CD14-positive monocyte (primary cell): ENCODE measurements at regions not wholly inside any gene's neighbourhood (a gene's known extent, or its start where the extent isn't known, plus 50 kb on each side); places are given as distances from the start of the nearest gene placed in this dataset.

Experiments used
- DNase-seq, 3 donors: peaks; one replicate each; pipeline ENCODE4 v3.0.0-alpha.2; 2011 to 2022
- H2AFZ ChIP-seq: 2 replicates; pipeline ENCODE4 v1.6.0; 2012; ENCODE audit warnings: mild to moderate bottlenecking, low read depth, low read length, inconsistent platforms; ENCODE audit not compliant: insufficient read depth, poor library complexity, severe bottlenecking
- H3K27ac ChIP-seq, 2 donors: 1 replicate in 1 of 2; 2 replicates in 1 of 2; pipeline ENCODE4 v1.5.1; 2012 to 2013; ENCODE audit warnings: low read length in 2 of 2, control low read depth in 1 of 2, inconsistent platforms in 1 of 2, low read depth in 1 of 2, mild to moderate bottlenecking in 1 of 2
- H3K27me3 ChIP-seq, 2 donors: one replicate each; pipeline versions ENCODE4 v1.6.0 to v1.6.1; 2011 to 2013; ENCODE audit warnings: low read length in 2 of 2; ENCODE audit not compliant: control insufficient read depth in 2 of 2, insufficient read depth in 2 of 2
- H3K36me3 ChIP-seq, 2 donors: replicated peaks in 1 of 2; 1 replicate in 1 of 2; 2 replicates in 1 of 2; pipeline versions ENCODE4 v1.5.1 to v1.6.1; 2012 to 2013; ENCODE audit warnings: low read length in 2 of 2, control low read depth in 1 of 2, inconsistent platforms in 1 of 2, mild to moderate bottlenecking in 1 of 2; ENCODE audit not compliant: insufficient read depth in 2 of 2, control insufficient read depth in 1 of 2
- H3K4me1 ChIP-seq, 2 donors: 1 replicate in 1 of 2; 2 replicates in 1 of 2; pipeline versions ENCODE4 v1.5.1 to v1.6.1; 2012 to 2013; ENCODE audit warnings: low read length in 2 of 2, control low read depth in 1 of 2, inconsistent platforms in 1 of 2, mild to moderate bottlenecking in 1 of 2, moderate library complexity in 1 of 2; ENCODE audit not compliant: insufficient read depth in 2 of 2, control insufficient read depth in 1 of 2
- H3K4me2 ChIP-seq: replicated peaks from 2 replicates; pipeline ENCODE3; 2012; ENCODE audit warnings: low read length, moderate library complexity, mild to moderate bottlenecking; ENCODE audit not compliant: poor library complexity, severe bottlenecking; ENCODE audit errors: extremely low read depth
- H3K4me3 ChIP-seq, 3 experiments: fragments of 200-600 bp in 1 of 3; sonication (generic) in 1 of 3; replicated peaks in 1 of 3; 1 replicate in 2 of 3; 2 replicates in 1 of 3; pipeline ENCODE4 v1.5.1; 2011 to 2013; ENCODE audit warnings: low read length in 3 of 3, mild to moderate bottlenecking in 3 of 3, control low read depth in 2 of 3, low read depth in 2 of 3, inconsistent platforms in 1 of 3, moderate library complexity in 1 of 3
- H3K79me2 ChIP-seq: 2 replicates; pipeline ENCODE4 v1.6.0; 2012; ENCODE audit warnings: mild to moderate bottlenecking, control low read depth, inconsistent platforms, low read length, moderate library complexity; ENCODE audit not compliant: insufficient read depth
- H3K9ac ChIP-seq: 2 replicates; pipeline ENCODE4 v1.6.0; 2017; ENCODE audit warnings: low read length, mild to moderate bottlenecking; ENCODE audit not compliant: insufficient read depth, poor library complexity, severe bottlenecking
- H3K9me3 ChIP-seq, 2 donors: replicated peaks in 1 of 2; 1 replicate in 1 of 2; 2 replicates in 1 of 2; pipeline versions ENCODE4 v1.5.1 to v1.6.1; 2012 to 2013; ENCODE audit warnings: low read length in 2 of 2, control low read depth in 1 of 2; ENCODE audit not compliant: control insufficient read depth in 1 of 2, insufficient read depth in 1 of 2
- H4K20me1 ChIP-seq: 2 replicates; pipeline ENCODE4 v1.6.0; 2012; ENCODE audit warnings: mild to moderate bottlenecking, low read length, control low read depth, moderate library complexity; ENCODE audit not compliant: insufficient read depth
- H3K27ac Mint-ChIP-seq, 7 donors: one replicate each; pipeline ENCODE4 v1.8.0; 2020; ENCODE audit warnings: mild to moderate bottlenecking in 7 of 7, mixed read lengths in 7 of 7, moderate library complexity in 6 of 7, inconsistent platforms in 2 of 7
- H3K27me3 Mint-ChIP-seq, 3 donors: one replicate each; pipeline ENCODE4 v1.8.0; 2021 to 2022; ENCODE audit warnings: low read depth in 3 of 3, mild to moderate bottlenecking in 3 of 3, mixed read lengths in 3 of 3, moderate library complexity in 3 of 3, inconsistent platforms in 1 of 3
- H3K36me3 Mint-ChIP-seq, 2 donors: one replicate each; pipeline ENCODE4 v1.8.0; 2020; ENCODE audit warnings: mixed read lengths in 2 of 2, inconsistent platforms in 1 of 2, mild to moderate bottlenecking in 1 of 2
- H3K4me1 Mint-ChIP-seq: one replicate; pipeline ENCODE4 v1.8.0; 2020; ENCODE audit warnings: mild to moderate bottlenecking, mixed read lengths
- H3K4me3 Mint-ChIP-seq, 2 donors: one replicate each; pipeline ENCODE4 v1.8.0; 2020; ENCODE audit warnings: mild to moderate bottlenecking in 2 of 2, mixed read lengths in 2 of 2, moderate library complexity in 1 of 2
- H3K9me3 Mint-ChIP-seq, 7 donors: one replicate each; pipeline ENCODE4 v1.8.0; 2020 to 2022; ENCODE audit warnings: mixed read lengths in 7 of 7, mild to moderate bottlenecking in 6 of 7, moderate library complexity in 6 of 7, inconsistent platforms in 2 of 7
- CTCF ChIP-seq: fragments of 200-600 bp; IDR thresholded peaks from one replicate; pipeline ENCODE4 v1.8.0; 2022; ENCODE audit warnings: antibody characterized with exemption, mild to moderate bottlenecking
- WGBS: methylation state at CpG from one replicate; pipeline ENCODE4 v1.1.5; 2013; ENCODE audit warnings: missing lambda C conversion rate; ENCODE audit not compliant: insufficient coverage; 5-methylcytosine and 5-hydroxymethylcytosine counted together
- intact Hi-C, 2 donors: fragments of 100-400 bp; cut with micrococcal nuclease; formaldehyde crosslinking; loops; one replicate each; pipeline versions ENCODE4 v1.15.0 to v1.15.1; 2023

- Histone ChIP-seq H3K4me3 (no peak overlapping the region), H3K36me3 (no peaks in the 10 kb centered on the region), H3K27me3 (no peaks in the 10 kb centered on the region), H3K4me2 (no peak overlapping the region), H3K27ac (no peak overlapping the region), H3K9me3 (peaks cover 0 to 9% of the 10 kb centered on the region in 2 donors), H4K20me1 (no peaks in the 10 kb centered on the region), H3K79me2 (no peaks in the 10 kb centered on the region), H2AFZ (no peak overlapping the region), H3K9ac (no peak overlapping the region), H3K4me1 (no peaks in the 10 kb centered on the region)
- Mint-ChIP-seq H3K27ac (no peak overlapping the region), H3K27me3 (no peaks in the 10 kb centered on the region), H3K9me3 (peaks cover 0 to 13% (median 7%) of the 10 kb centered on the region in 7 donors), H3K4me3 (no peak overlapping the region), H3K36me3 (no peaks in the 10 kb centered on the region), H3K4me1 (no peaks in the 10 kb centered on the region)
- no peak for TF ChIP-seq CTCF
- intact Hi-C loops: no loop called here
- no peak for DNase-seq
These were observed 518.1 kb downstream of the HDGFL1 start for GRCh38 chr6:23087471-23087870.

GRCh38 chr6:23088761-23089160, 519.4 kb downstream of the HDGFL1 start:
- WGBS: 56% methylated on average over 1 of the region's 1 CpG
- no peak for DNase-seq
- no peak overlapping the region for H3K27ac ChIP-seq
- Mint-ChIP-seq H3K9me3 (peaks cover 0 to 14% (median 8%) of the 10 kb centered on the region in 7 donors), H3K27ac (no peak overlapping the region), H3K4me3 (no peak overlapping the region), H3K36me3 (no peaks in the 10 kb centered on the region), H3K27me3 (peaks cover 0 to under 1% (median 0%) of the 10 kb centered on the region in 3 donors), H3K4me1 (no peaks in the 10 kb centered on the region)
- peaks cover 0 to 12% of the 10 kb centered on the region in 2 donors for H3K9me3 ChIP-seq
- H3K4me1 ChIP-seq: no peaks in the 10 kb centered on the region
- no peaks in the 10 kb centered on the region for H3K27me3 ChIP-seq
- H3K4me3 ChIP-seq: no peak overlapping the region
- intact Hi-C loops: no loop called here
- H3K4me2 ChIP-seq: no peak overlapping the region
- no peak overlapping the region for H3K9ac ChIP-seq
- H3K79me2 ChIP-seq: no peaks in the 10 kb centered on the region
- H3K36me3 ChIP-seq: no peaks in the 10 kb centered on the region
- no peak overlapping the region for H2AFZ ChIP-seq
- H4K20me1 ChIP-seq: no peaks in the 10 kb centered on the region
- TF ChIP-seq CTCF: no peak
